ENCODE measurements at regions not wholly inside any gene's neighbourhood (a gene's known extent, or its start where the extent isn't known, plus 50 kb on each side); places are given as distances from the start of the nearest gene placed in this dataset.

DNA sequence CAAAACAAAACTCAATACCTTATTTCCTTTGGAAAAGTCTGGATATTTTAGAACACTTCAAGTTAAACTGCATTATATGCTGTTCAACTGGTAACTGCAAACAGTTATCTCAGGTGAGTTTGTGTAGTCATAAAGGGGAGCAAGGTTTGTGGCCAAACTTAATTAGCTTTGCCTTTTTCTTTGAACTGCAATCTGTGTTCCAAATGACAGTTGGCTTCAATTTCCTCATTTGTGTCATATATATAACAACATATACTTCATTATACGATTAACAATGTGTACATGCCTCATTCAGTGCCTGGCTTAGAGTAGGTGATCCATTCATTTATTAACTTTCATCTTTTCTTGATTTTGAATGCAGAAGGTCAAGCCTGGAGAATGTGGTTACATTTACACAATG, 55.8 kb downstream of the KCNE4 start:
- TF ChIP-seq, protein P1, sequence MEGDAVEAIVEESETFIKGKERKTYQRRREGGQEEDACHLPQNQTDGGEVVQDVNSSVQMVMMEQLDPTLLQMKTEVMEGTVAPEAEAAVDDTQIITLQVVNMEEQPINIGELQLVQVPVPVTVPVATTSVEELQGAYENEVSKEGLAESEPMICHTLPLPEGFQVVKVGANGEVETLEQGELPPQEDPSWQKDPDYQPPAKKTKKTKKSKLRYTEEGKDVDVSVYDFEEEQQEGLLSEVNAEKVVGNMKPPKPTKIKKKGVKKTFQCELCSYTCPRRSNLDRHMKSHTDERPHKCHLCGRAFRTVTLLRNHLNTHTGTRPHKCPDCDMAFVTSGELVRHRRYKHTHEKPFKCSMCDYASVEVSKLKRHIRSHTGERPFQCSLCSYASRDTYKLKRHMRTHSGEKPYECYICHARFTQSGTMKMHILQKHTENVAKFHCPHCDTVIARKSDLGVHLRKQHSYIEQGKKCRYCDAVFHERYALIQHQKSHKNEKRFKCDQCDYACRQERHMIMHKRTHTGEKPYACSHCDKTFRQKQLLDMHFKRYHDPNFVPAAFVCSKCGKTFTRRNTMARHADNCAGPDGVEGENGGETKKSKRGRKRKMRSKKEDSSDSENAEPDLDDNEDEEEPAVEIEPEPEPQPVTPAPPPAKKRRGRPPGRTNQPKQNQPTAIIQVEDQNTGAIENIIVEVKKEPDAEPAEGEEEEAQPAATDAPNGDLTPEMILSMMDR (IDR thresholded peaks at IDR 0.05): no peak
- no peak for TF ChIP-seq POLR2A (IDR thresholded peaks at IDR 0.05)
- no peak for TF ChIP-seq POLR2AphosphoS5 (IDR thresholded peaks at IDR 0.05)
